ENCODE measurements at regions not wholly inside any gene's neighbourhood (a gene's known extent, or its start where the extent isn't known, plus 50 kb on each side); places are given as distances from the start of the nearest gene placed in this dataset.

GRCh38 chr7:108717781-108718180 is 148.1 kb downstream of the DNAJB9 start:
- H3K27ac ChIP-seq, result no peak overlapping the region
- no peaks in the 10 kb centered on the region for H3K27me3 ChIP-seq (replicated peaks; ENCODE audit: insufficient read depth)
- H3K4me1 ChIP-seq (replicated peaks), result no peaks in the 10 kb centered on the region
- no peaks in the 10 kb centered on the region for H3K36me3 ChIP-seq
- H3K9me3 ChIP-seq, result no peaks in the 10 kb centered on the region
- no peak overlapping the region for H3K4me3 ChIP-seq
- no peak for DNase-seq (ENCODE audit: low spot score)
- intact Hi-C loops (cut with DNase I), result no loop called here
- TF ChIP-seq POLR2A (IDR thresholded peaks at IDR 0.05) (no peak), POLR2AphosphoS5 (IDR thresholded peaks at IDR 0.05) (no peak), CTCF (IDR thresholded peaks at IDR 0.05) (no peak)

GRCh38 chr7:108719631-108720030 is 150.0 kb downstream of the DNAJB9 start:
- Histone ChIP-seq H3K4me3 (no peak overlapping the region), H3K9me3 (no peaks in the 10 kb centered on the region), H3K27me3 (replicated peaks; ENCODE audit: insufficient read depth) (no peaks in the 10 kb centered on the region), H3K36me3 (no peaks in the 10 kb centered on the region), H3K27ac (no peak overlapping the region), H3K4me1 (replicated peaks) (no peaks in the 10 kb centered on the region)
- DNase-seq (ENCODE audit: low spot score), result no peak
- no peak for TF ChIP-seq POLR2AphosphoS5 (IDR thresholded peaks at IDR 0.05)
- TF ChIP-seq CTCF (IDR thresholded peaks at IDR 0.05), result no peak
- TF ChIP-seq POLR2A (IDR thresholded peaks at IDR 0.05), result no peak
- intact Hi-C loops (cut with DNase I), result no loop called here

GRCh38 chr7:108722561-108722960 is 152.9 kb downstream of the DNAJB9 start:
- H3K27me3 ChIP-seq (replicated peaks; ENCODE audit: insufficient read depth), result no peaks in the 10 kb centered on the region
- H3K27ac ChIP-seq, result no peak overlapping the region
- H3K9me3 ChIP-seq, result no peaks in the 10 kb centered on the region
- TF ChIP-seq CTCF (IDR thresholded peaks at IDR 0.05), result no peak
- no peak for TF ChIP-seq POLR2A (IDR thresholded peaks at IDR 0.05)
- no peak for TF ChIP-seq POLR2AphosphoS5 (IDR thresholded peaks at IDR 0.05)
- WGBS, result 91% methylated on average over 1 of the region's 1 CpG
- intact Hi-C loops (cut with DNase I), result no loop called here
- H3K4me3 ChIP-seq, result no peak overlapping the region
- no peaks in the 10 kb centered on the region for H3K4me1 ChIP-seq (replicated peaks)
- no peaks in the 10 kb centered on the region for H3K36me3 ChIP-seq
- no peak for DNase-seq (ENCODE audit: low spot score)

GRCh38 chr7:108723381-108723814 is 153.7 kb downstream of the DNAJB9 start:
- 77% methylated on average over 4 of the region's 4 CpGs for WGBS

More at GRCh38 chr7:108723381-108723814, 153.7 kb downstream of the DNAJB9 start:
- intact Hi-C loops (cut with DNase I), result no loop called here
- H3K27me3 ChIP-seq (replicated peaks; ENCODE audit: insufficient read depth), result no peaks in the 10 kb centered on the region
- no peak overlapping the region for H3K4me3 ChIP-seq
- no peak for DNase-seq (ENCODE audit: low spot score)
- no peak for TF ChIP-seq POLR2AphosphoS5 (IDR thresholded peaks at IDR 0.05)
- TF ChIP-seq CTCF (IDR thresholded peaks at IDR 0.05), result no peak
- no peak for TF ChIP-seq POLR2A (IDR thresholded peaks at IDR 0.05)
- no peaks in the 10 kb centered on the region for H3K4me1 ChIP-seq (replicated peaks)
- no peaks in the 10 kb centered on the region for H3K9me3 ChIP-seq
- H3K36me3 ChIP-seq, result no peaks in the 10 kb centered on the region
- no peak overlapping the region for H3K27ac ChIP-seq
